NCI-H510A treated with DMSO at 0.1 percent for 48 hours (cell line): ENCODE measurements at regions not wholly inside any gene's neighbourhood (a gene's known extent, or its start where the extent isn't known, plus 50 kb on each side); places are given as distances from the start of the nearest gene placed in this dataset.

Experiments
- DNase-seq: peaks from one replicate; lab custom pipeline; 2025; lab: John Stamatoyannopoulos, UW

DNA sequence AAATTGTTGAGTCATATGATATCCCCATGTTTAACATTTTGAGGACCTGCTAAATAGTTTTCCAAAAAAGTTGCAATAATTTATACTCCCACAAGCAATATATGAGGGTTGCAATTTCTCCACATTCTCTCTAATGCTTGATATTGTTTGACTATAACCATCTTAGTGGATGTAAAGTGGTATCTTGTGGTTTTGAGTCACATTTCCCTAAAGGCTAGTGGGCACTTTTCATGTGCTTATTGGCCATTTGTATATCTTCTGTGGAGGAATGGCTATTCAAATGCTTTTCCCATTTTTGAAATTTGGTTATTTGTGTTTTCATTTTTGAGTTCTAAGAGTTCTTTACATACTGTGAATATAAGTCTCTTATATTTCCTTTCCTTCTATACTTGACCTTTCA, 82.7 kb downstream of the SCG2 start:
- DNase-seq, result no peak

DNA sequence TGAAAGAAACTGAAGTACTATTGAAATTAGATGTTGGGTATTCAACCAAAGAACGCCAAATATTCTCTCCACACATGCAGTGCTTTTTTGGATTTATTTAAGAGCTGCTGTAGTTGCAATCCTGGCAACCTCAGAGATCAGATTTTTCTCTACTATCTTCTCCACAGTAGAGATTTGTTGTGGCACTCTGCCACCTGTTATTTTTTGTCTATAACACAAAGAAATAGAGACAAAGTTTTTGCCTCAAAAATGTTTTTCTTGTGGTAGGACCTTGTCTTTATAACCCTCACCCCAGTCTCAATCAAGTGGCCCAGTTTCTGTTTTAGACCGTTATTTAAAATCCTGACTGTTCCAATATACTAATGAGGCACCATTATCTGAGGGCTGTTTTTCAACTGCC, 79.4 kb downstream of the SCG2 start:
- DNase-seq, result no peak

DNA sequence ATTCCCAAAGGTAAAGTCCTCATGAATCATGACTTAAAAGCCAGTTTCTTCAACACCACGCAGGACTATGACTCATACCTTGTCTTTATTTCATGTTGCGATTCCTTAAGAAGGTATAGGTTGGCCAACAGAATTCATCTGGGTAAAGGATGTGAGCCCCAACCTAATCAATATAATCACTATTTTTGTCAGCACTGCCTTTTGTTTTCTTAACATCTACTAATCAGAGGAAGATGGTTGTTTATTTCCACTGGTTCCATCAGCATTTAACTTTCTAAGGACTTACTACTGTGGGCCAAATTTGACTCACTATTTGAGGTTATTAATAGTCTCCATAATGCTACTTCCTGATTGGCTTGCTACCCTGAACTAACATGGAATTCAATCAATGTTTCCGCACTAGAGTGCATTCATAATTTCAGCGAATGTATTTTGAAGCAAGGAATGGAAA, 78.6 kb downstream of the SCG2 start:
- no peak for DNase-seq

DNA sequence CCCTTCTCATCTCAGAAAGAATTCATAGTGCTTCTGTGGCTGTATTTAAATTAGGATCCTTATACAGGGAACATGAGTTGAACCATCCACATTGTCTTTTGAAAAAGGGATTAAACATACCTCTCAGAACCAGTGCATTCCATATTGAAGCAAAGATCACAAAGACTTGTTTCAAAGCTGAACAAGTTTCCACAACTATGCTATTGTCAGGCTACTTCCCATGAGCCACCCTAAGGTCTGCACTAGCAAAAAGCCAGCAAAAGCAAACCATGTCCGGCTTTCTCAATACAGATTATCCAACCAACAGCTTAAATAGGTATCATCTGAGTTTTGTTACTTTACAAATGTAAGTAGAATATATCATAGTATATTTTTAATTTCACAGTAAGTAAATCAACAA, 78.1 kb downstream of the SCG2 start:
- no peak for DNase-seq

GRCh38 chr2:223526106-223526505, 76.1 kb downstream of the SCG2 start:
- DNase-seq, result peak; percentile 4

DNA sequence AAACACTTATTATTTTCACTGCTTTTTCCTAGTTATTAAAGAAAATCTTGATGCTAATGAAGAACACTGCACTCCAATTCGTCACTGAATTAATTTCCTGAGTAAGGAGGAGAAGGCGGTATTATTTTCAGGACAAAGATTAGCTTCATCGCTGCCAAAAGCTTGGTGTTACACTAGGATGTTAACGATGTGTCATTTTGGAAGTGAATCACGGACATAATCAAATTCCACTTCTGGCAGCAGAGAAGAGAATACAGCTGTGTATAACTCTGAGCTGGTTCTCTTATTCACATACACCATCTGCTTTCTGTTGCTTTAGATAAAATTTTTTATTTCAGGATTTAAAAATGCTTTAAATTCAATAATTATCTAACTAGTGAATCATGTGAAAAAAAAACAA, 74.1 kb downstream of the SCG2 start:
- no peak for DNase-seq

DNA sequence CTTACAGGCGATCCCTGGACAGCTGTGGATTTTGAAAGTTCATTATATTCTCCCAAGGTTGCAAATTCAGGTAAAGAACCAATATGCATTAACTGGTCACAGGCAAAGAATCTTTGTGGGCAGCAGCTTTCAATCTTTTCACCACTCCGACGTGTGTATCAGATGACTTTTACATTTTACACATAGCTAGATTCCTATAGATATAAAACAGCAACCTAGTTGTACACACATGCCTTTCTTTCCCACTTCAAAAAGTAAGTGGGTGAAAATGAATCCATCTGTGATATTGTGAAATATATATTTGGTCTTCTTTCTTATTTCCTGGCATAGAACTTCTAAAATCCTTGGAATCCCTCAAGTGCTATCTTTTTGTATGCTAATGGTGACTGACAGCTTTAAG, 72.5 kb downstream of the SCG2 start:
- DNase-seq, result no peak

GRCh38 chr2:223530811-223531210, 71.3 kb downstream of the SCG2 start:
- no peak for DNase-seq

DNA sequence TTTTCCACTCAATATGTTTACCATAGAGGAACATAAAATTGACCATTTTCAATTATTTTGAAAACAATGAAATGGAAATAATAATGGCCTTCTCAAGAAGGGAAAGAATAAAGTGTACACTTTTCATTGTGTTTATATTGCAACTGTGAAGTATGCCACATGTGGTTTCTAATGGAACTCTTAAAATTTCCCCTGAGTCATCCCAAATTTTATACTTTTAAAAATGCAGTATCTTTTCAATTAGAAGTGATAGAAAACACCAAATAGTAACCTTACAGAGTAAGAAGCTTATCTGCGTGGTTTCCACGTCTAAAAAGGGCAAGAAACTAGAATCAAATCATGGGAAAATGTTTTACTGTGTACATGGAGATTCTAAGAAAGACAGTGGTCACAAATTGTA, 70.0 kb downstream of the SCG2 start:
- DNase-seq, result no peak

- no peak for DNase-seq
These were observed 69.4 kb downstream of the SCG2 start for GRCh38 chr2:223532712-223533111.

GRCh38 chr2:223536546-223536945, 65.6 kb downstream of the SCG2 start:
- DNase-seq, result peak; percentile 44

- DNase-seq, result peak; percentile 44
These were observed 65.0 kb downstream of the SCG2 start for GRCh38 chr2:223537115-223537514.

GRCh38 chr2:223537651-223538601, 64.2 kb downstream of the SCG2 start:
- DNase-seq, result peak; percentile 75

DNA sequence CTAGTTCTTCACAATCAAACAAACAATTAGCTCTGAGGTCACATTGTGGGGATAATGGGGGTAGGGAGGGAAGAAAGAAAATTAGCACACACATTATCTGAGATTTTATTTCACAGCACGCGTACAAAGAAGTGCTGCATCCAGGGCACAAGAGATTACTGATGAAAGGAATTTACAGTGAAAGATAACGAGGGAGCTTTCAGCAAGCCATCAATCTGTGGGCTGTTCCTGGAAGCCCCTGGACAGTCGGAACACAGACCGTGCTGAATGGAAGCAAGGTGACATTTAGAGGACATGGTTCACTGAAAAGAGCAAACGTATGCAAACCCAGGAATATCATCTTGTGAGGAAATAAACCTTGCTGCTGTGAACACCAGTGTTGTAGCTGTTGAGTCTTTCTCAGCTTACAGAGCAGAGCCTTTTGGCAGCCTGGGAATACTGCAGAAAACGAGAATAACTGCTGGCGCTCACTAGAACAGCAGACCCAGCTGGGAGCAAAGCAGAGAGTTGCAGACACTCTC, 63.2 kb downstream of the SCG2 start:
- DNase-seq, result peak; percentile 87

DNA sequence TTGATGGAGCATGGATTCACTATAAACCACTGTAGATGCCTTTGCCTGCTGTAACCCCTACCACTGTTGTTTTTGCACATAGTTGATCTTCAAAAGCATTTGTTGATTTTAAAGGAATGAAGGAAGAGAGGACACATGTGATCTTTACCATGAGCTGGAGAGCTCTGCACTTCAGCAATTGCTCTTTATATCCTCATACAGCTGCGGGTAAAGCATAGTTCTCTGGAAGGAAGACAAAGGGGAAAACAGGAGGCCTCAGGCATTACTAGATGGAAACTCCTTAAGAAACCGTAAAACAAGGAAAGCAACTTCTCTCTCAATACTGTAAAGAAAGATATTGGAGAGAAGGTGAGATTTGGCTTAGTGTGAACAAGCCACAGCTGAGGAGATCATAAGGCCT, 60.6 kb downstream of the SCG2 start:
- DNase-seq, result peak; percentile 35

- DNase-seq, result no peak
These were observed 59.7 kb downstream of the SCG2 start for GRCh38 chr2:223542501-223542900.

DNA sequence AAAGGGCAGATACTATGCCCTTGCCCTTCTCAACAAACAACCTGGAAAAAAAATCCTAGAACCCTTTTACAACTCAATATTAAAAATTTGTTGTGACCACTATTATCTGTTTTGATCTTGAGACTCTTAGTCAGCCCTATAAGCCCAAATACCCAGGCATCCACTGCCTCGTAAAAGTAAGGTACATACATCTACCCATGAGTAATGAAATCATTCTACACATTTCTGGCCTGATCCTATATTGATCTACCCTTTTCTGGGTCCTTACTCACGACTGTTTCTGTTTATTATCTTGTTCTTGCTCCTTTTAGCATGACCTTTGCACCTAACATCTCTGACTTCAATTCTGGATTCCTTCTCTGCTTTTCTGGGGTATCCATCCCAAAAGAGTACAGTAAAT, 56.8 kb downstream of the SCG2 start:
- DNase-seq, result no peak

GRCh38 chr2:223545830-223546229, 56.3 kb downstream of the SCG2 start:
- no peak for DNase-seq
